ENCODE measurements at regions not wholly inside any gene's neighbourhood (a gene's known extent, or its start where the extent isn't known, plus 50 kb on each side); places are given as distances from the start of the nearest gene placed in this dataset.

DNA sequence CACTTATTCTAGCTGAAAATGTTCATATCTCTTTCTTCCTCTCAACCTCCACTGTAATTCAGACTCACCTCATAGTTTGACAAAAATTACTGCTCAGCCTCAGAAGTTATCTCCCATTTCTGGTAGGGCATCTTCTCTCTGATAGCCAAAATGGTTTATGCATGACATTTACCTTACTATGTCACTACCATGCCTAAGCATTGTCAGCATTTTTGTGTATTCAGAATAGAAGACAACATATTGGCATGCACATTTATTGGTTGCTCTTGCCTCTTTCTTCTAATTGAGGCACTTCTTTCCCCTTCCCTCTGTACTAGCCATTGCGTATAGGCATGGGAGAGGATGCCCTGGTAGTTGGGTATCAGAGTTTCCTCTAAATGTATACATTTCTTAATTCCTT lies 406.1 kb upstream of the DCC start:
- no peak overlapping the region for H3K27ac ChIP-seq (ENCODE audit: low read depth, low read length)
- H3K23ac ChIP-seq (ENCODE audit: insufficient read length) = no peak overlapping the region
- no peak overlapping the region for H3K56ac ChIP-seq (replicated peaks; ENCODE audit: insufficient read length, low read depth, low read length)
- 94% methylated on average over 1 of the region's 1 CpG; no CpG with 5 or more reads in 1 of the 2 experiments for WGBS, 2 experiments (ENCODE audit: extremely low coverage in 1 of 2, insufficient coverage in 1 of 2, insufficient read length in 1 of 2, insufficient replicate concordance in 2 of 2, low coverage in 1 of 2, low lambda C conversion rate in 2 of 2, missing lambda C conversion rate in 1 of 2)
- H3K4me3 ChIP-seq (ENCODE audit: extremely low read depth in 1 of 4, insufficient read depth in 2 of 4, low read depth in 3 of 4, low read length in 4 of 4) = no peak overlapping the region
- H3K18ac ChIP-seq (ENCODE audit: extremely low read depth, low read length) = no peak overlapping the region
- no peak overlapping the region for H2AFZ ChIP-seq (ENCODE audit: low read length)
- H3K4me2 ChIP-seq (ENCODE audit: insufficient read depth in 1 of 2, low read depth in 2 of 2, low read length in 2 of 2) = no peak overlapping the region
- H4K91ac ChIP-seq (replicated peaks; ENCODE audit: insufficient read length, low read length) = no peak overlapping the region
- no peaks in the 10 kb centered on the region for H3K27me3 ChIP-seq (replicated peaks in 1 of 4; ENCODE audit: control insufficient read depth in 3 of 4, extremely low read depth in 1 of 4, insufficient read depth in 3 of 4, low read length in 3 of 4)
- peaks cover 14 to 17% of the 10 kb centered on the region in 2 experiments for H3K9me3 ChIP-seq (ENCODE audit: insufficient read depth in 2 of 2, low read depth in 1 of 2, low read length in 1 of 2)
- FAIRE-seq (no peak), DNase-seq (ENCODE audit: low read depth in 1 of 2, low spot score in 2 of 2) (no peak)
- no peak overlapping the region for H2BK15ac ChIP-seq (ENCODE audit: low read length)
- H2BK5ac ChIP-seq (ENCODE audit: low read depth, low read length) = no peak overlapping the region
- H3K9ac ChIP-seq (replicated peaks in 1 of 4; ENCODE audit: extremely low read depth in 1 of 4, low read depth in 3 of 4, low read length in 3 of 4) = no peak overlapping the region
- no peak overlapping the region for H2AK5ac ChIP-seq (ENCODE audit: low read depth, low read length)
- no peaks in the 10 kb centered on the region for H3K79me2 ChIP-seq (ENCODE audit: control insufficient read depth in 1 of 2, insufficient read depth in 2 of 2, low read length in 2 of 2)
- no peak overlapping the region for H3K4ac ChIP-seq (replicated peaks; ENCODE audit: insufficient read length, low read depth, low read length)
- H3K23me2 ChIP-seq (ENCODE audit: low read depth, low read length) = no peaks in the 10 kb centered on the region
- H3K79me1 ChIP-seq (ENCODE audit: low read depth, low read length) = no peaks in the 10 kb centered on the region
- no peak for TF ChIP-seq NRF1 (IDR thresholded peaks at IDR 0.05; ENCODE audit: low read depth, low read length)
- no peak for TF ChIP-seq BACH1 (IDR thresholded peaks at IDR 0.05; ENCODE audit: low read length)
- no peak for TF ChIP-seq TEAD4 (IDR thresholded peaks at IDR 0.05; ENCODE audit: low read depth, low read length)
- no peak for TF ChIP-seq EP300 (IDR thresholded peaks at IDR 0.05; ENCODE audit: borderline replicate concordance in 1 of 2, low read depth in 2 of 2, low read length in 2 of 2)
- TF ChIP-seq CREB1 (IDR thresholded peaks at IDR 0.05) = no peak
- TF ChIP-seq BRCA1 (IDR thresholded peaks at IDR 0.05; ENCODE audit: low read depth, low read length) = no peak
- TF ChIP-seq CTBP2 (IDR thresholded peaks at IDR 0.05; ENCODE audit: borderline replicate concordance, insufficient read depth, insufficient read length, low read length) = no peak
- no peak for TF ChIP-seq SIN3A (conservative IDR thresholded peaks at IDR 0.05 in 1 of 2, IDR thresholded peaks at IDR 0.05 in 1 of 2; ENCODE audit: low read depth in 1 of 2, low read length in 2 of 2)
- no peak for TF ChIP-seq BCL11A (IDR thresholded peaks at IDR 0.05; ENCODE audit: low read depth in 2 of 2, low read length in 2 of 2)
- no peak for TF ChIP-seq MAFK (IDR thresholded peaks at IDR 0.05; ENCODE audit: low read depth, low read length)
- TF ChIP-seq KDM4A (IDR thresholded peaks at IDR 0.05; ENCODE audit: low read depth, low read length, severe bottlenecking) = no peak
- TF ChIP-seq KDM5A (IDR thresholded peaks at IDR 0.05; ENCODE audit: low read length) = no peak
- no peaks in the 10 kb centered on the region for H3K4me1 ChIP-seq (replicated peaks in 1 of 4; ENCODE audit: control insufficient read depth in 3 of 4, insufficient read depth in 4 of 4, low read length in 3 of 4)
- no peak overlapping the region for H3K14ac ChIP-seq (ENCODE audit: insufficient read length)
- no peak overlapping the region for H4K8ac ChIP-seq (ENCODE audit: extremely low read depth, insufficient read depth, low read length)
- no peak overlapping the region for H2BK20ac ChIP-seq (ENCODE audit: low read length)
- POLR2A ChIA-PET (ENCODE audit: partially characterized antibody) = no interaction called here
- H4K5ac ChIP-seq (ENCODE audit: insufficient read length, low read depth, low read length) = no peak overlapping the region
- H2BK120ac ChIP-seq (replicated peaks; ENCODE audit: low read depth, low read length) = no peak overlapping the region
- no peaks in the 10 kb centered on the region for H3K36me3 ChIP-seq (ENCODE audit: control insufficient read depth in 2 of 4, insufficient read depth in 4 of 4, low read length in 3 of 4)
- no peak overlapping the region for H2BK12ac ChIP-seq (ENCODE audit: low read depth, low read length)
- CTCF ChIA-PET (ENCODE audit: partially characterized antibody) = no interaction called here
- no peaks in the 10 kb centered on the region for H4K20me1 ChIP-seq (replicated peaks in 1 of 2; ENCODE audit: control insufficient read depth in 1 of 2, insufficient read depth in 2 of 2, low read length in 2 of 2)
